B cell (primary cell): ENCODE measurements at regions not wholly inside any gene's neighbourhood (a gene's known extent, or its start where the extent isn't known, plus 50 kb on each side); places are given as distances from the start of the nearest gene placed in this dataset.

Source experiments
- ATAC-seq: fragments of 200-7000 bp; cut with Tn5 transposase; one replicate; pipeline ENCODE4 v1.10.0; 2021; ENCODE audit warnings: low read depth, mild to moderate bottlenecking, moderate number of reproducible peaks, moderate library complexity
- CTCF ChIA-PET: fragments of 350-600 bp; sonication (Branson Sonifier 250); formaldehyde crosslinking; loops from one replicate; lab custom pipeline; 2021; ENCODE audit warnings: antibody characterized with exemption, inconsistent platforms; lab: Charles Lee
- POLR2A ChIA-PET: fragments of 350-600 bp; sonication (Branson Sonifier 250); formaldehyde crosslinking; loops from one replicate; lab custom pipeline; 2021; ENCODE audit warnings: antibody characterized with exemption; lab: Charles Lee
- DNase-seq: peaks from one replicate; pipeline ENCODE4 v3.0.0; 2013
- H2AFZ ChIP-seq: 2 replicates; pipeline ENCODE4 v1.6.1; 2012; ENCODE audit warnings: mild to moderate bottlenecking, low read depth, low read length; ENCODE audit not compliant: insufficient read depth, poor library complexity, severe bottlenecking
- H3K27ac ChIP-seq, 2 donors: 1 replicate in 1 of 2; 2 replicates in 1 of 2; pipeline ENCODE4 v1.5.1; 2012 to 2013; ENCODE audit warnings: low read length in 2 of 2, mild to moderate bottlenecking in 2 of 2, moderate library complexity in 1 of 2
- H3K27me3 ChIP-seq, 4 experiments: fragments of 200-600 bp in 1 of 4; sonication (generic) in 1 of 4; replicated peaks in 1 of 4; 1 replicate in 2 of 4; 2 replicates in 2 of 4; pipeline versions ENCODE4 v1.6.1 to v1.7.0; 2013 to 2016; ENCODE audit warnings: low read length in 3 of 4, mild to moderate bottlenecking in 2 of 4, mixed read lengths in 1 of 4, moderate library complexity in 1 of 4; ENCODE audit not compliant: insufficient read depth in 4 of 4, control insufficient read depth in 3 of 4; ENCODE audit errors: control extremely low read depth in 1 of 4
- H3K36me3 ChIP-seq, 2 experiments: replicated peaks in 1 of 2; 1 replicate in 1 of 2; 2 replicates in 1 of 2; pipeline versions ENCODE4 v1.6.1 to v1.7.1; 2013; ENCODE audit warnings: low read length in 1 of 2; ENCODE audit not compliant: insufficient read depth in 2 of 2, control insufficient read depth in 1 of 2; ENCODE audit errors: control extremely low read depth in 1 of 2, extremely low read depth in 1 of 2
- H3K4me1 ChIP-seq, 2 donors: fragments of 200-600 bp in 1 of 2; sonication (generic) in 1 of 2; 1 replicate in 1 of 2; 2 replicates in 1 of 2; pipeline versions ENCODE4 v1.5.1 to v1.6.1; 2013 to 2017; ENCODE audit warnings: low read length in 2 of 2; ENCODE audit not compliant: control insufficient read depth in 2 of 2, insufficient read depth in 2 of 2
- H3K4me2 ChIP-seq: replicated peaks from 2 replicates; pipeline ENCODE3; 2012; ENCODE audit warnings: mild to moderate bottlenecking, low read depth, low read length; ENCODE audit not compliant: poor library complexity, severe bottlenecking
- H3K4me3 ChIP-seq, 5 experiments: fragments of 200-600 bp in 1 of 5; sonication (generic) in 1 of 5; 1 replicate in 3 of 5; 2 replicates in 2 of 5; pipeline versions ENCODE4 v1.5.1 to v1.7.0; 2011 to 2016; ENCODE audit warnings: low read length in 4 of 5, mild to moderate bottlenecking in 4 of 5, low read depth in 2 of 5, control low read depth in 1 of 5, moderate library complexity in 1 of 5; ENCODE audit not compliant: insufficient read depth in 1 of 5; ENCODE audit errors: control extremely low read depth in 1 of 5, extremely low read depth in 1 of 5
- H3K79me2 ChIP-seq: fragments of 200-600 bp; sonication (generic); one replicate; pipeline ENCODE4 v1.6.0; 2016; ENCODE audit warnings: low read length; ENCODE audit not compliant: control insufficient read depth, insufficient read depth
- H3K9ac ChIP-seq: fragments of 200-600 bp; sonication (generic); 2 replicates; pipeline ENCODE4 v1.6.1; 2017; ENCODE audit warnings: mild to moderate bottlenecking, low read length, moderate library complexity
- H3K9me3 ChIP-seq, 3 donors: one replicate each; pipeline versions ENCODE4 v1.6.1 to v1.7.1; 2013; ENCODE audit warnings: low read length in 2 of 3; ENCODE audit not compliant: control insufficient read depth in 2 of 3, insufficient read depth in 1 of 3; ENCODE audit errors: control extremely low read depth in 1 of 3
- H4K20me1 ChIP-seq: 2 replicates; pipeline ENCODE4 v1.6.0; 2012; ENCODE audit warnings: mild to moderate bottlenecking, low read length; ENCODE audit not compliant: insufficient read depth, control insufficient read depth, poor library complexity, severe bottlenecking
- H3K27ac Mint-ChIP-seq: one replicate; pipeline ENCODE4 v1.8.0; 2021; ENCODE audit warnings: mixed read lengths
- H3K27me3 Mint-ChIP-seq: one replicate; pipeline ENCODE4 v1.8.0; 2021; ENCODE audit warnings: mixed read lengths
- H3K4me1 Mint-ChIP-seq: one replicate; pipeline ENCODE4 v1.8.0; 2021; ENCODE audit warnings: mixed read lengths
- H3K4me3 Mint-ChIP-seq: one replicate; pipeline ENCODE4 v1.8.0; 2021; ENCODE audit warnings: mixed read lengths
- H3K9me3 Mint-ChIP-seq: one replicate; pipeline ENCODE4 v1.8.0; 2022; ENCODE audit warnings: mixed read lengths; ENCODE audit not compliant: insufficient read depth
- CTCF ChIP-seq: fragments of 200-600 bp; IDR thresholded peaks from one replicate; pipeline ENCODE4 v1.8.0; 2022; ENCODE audit warnings: antibody characterized with exemption, mild to moderate bottlenecking
- EZH2 ChIP-seq: IDR thresholded peaks from 2 replicates; pipeline ENCODE4 v1.6.1; 2012; ENCODE audit warnings: borderline replicate concordance, low read depth, mild to moderate bottlenecking, moderate library complexity, low read length; ENCODE audit not compliant: insufficient read depth, poor library complexity, severe bottlenecking
- WGBS: methylation state at CpG from one replicate; pipeline ENCODE4 v1.1.5; 2013; ENCODE audit warnings: missing lambda C conversion rate; ENCODE audit not compliant: insufficient coverage; 5-methylcytosine and 5-hydroxymethylcytosine counted together
- intact Hi-C: fragments of 100-400 bp; cut with micrococcal nuclease; formaldehyde crosslinking; loops from one replicate; pipeline ENCODE4 v1.10.0; 2022

DNA sequence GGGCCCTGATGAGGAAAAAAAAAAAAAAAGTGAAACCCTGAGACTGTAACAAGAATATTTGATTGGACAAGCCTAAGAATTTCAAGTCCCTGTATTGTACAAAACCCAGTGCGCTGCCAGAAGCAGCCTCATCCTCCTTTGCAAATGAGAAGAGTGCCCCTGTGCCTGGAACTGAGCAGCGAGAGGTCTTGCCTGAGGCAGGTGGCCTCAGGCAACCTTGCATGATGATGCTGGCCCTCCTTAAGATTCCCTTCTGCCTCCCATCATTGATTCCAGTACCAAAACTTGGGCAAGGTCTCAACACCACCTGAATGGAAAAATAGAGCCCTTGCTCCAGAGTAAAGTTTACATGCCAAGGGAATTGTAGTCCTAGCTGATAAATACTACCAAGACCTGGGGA, 129.6 kb upstream of the RAB4A start:
- Histone ChIP-seq H3K27ac (no peak overlapping the region), H3K9me3 (peaks cover 0 to 6% (median 0%) of the 10 kb centered on the region in 3 donors), H3K27me3 (peaks cover 0 to 1% (median 0%) of the 10 kb centered on the region in 4 experiments), H2AFZ (no peak overlapping the region), H3K9ac (no peak overlapping the region), H3K79me2 (no peaks in the 10 kb centered on the region), H3K4me2 (no peak overlapping the region), H3K4me3 (no peak overlapping the region), H3K36me3 (no peaks in the 10 kb centered on the region), H3K4me1 (peaks cover 24 to 33% of the 10 kb centered on the region in 2 donors), H4K20me1 (no peaks in the 10 kb centered on the region)
- intact Hi-C loops, result no loop called here
- H3K4me1 Mint-ChIP-seq, result peaks cover 36% of the 10 kb centered on the region
- DNase-seq, result no peak
- POLR2A ChIA-PET, result no interaction called here
- CTCF ChIA-PET, result no interaction called here
- ATAC-seq, result no peak
- H3K4me3 Mint-ChIP-seq, result no peak overlapping the region
- H3K27me3 Mint-ChIP-seq, result peaks cover 15% of the 10 kb centered on the region
- no peak overlapping the region for H3K27ac Mint-ChIP-seq
- WGBS, result 96% methylated on average over 2 of the region's 2 CpGs
- TF ChIP-seq EZH2, result no peak
- TF ChIP-seq CTCF, result no peak
- H3K9me3 Mint-ChIP-seq, result no peaks in the 10 kb centered on the region

DNA sequence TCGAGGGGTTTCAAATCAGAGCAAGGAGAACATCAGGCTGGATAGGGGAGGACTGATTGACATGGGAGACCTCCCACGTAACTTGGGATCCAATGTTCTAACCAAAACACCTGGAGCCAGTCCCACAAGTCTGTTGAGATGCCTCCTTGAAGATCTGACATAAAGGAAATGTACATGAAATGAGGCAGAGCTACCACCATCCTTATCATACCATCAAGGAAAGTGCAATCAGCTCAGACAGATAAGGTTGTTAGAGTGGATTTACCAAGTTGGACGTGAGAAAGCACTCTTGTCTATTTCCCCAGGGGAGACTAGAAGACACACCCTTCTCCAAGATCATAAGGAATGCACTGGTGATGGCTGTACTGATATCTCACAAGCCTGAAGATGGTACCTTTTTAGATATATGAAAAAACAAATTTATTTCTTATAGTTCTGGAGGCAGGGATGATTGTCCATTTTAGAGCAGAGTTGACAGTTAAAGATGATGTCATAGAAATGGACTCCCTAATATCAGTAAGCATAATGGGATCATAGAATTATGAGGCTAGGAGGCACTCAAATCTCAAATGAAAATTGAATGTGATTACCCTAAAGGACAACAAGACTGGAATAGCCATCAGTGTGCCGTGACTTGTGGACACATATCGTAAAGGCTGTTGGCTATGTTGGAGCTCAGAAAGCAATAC, 129.1 kb upstream of the RAB4A start:
- H3K4me3 ChIP-seq, result no peak overlapping the region
- H3K4me2 ChIP-seq, result no peak overlapping the region
- no peak overlapping the region for H3K4me3 Mint-ChIP-seq
- no peak overlapping the region for H3K27ac Mint-ChIP-seq
- no peaks in the 10 kb centered on the region for H4K20me1 ChIP-seq
- peaks cover 18% of the 10 kb centered on the region for H3K27me3 Mint-ChIP-seq
- H3K9me3 ChIP-seq, result peaks cover 0 to under 1% (median 0%) of the 10 kb centered on the region in 3 donors
- H3K79me2 ChIP-seq, result no peaks in the 10 kb centered on the region
- WGBS, result 88% methylated on average over 4 of the region's 5 CpGs
- no peak for ATAC-seq
- no peak for DNase-seq
- POLR2A ChIA-PET, result no interaction called here
- no peak overlapping the region for H3K9ac ChIP-seq
- intact Hi-C loops, result no loop called here
- no peak overlapping the region for H2AFZ ChIP-seq
- H3K36me3 ChIP-seq, result no peaks in the 10 kb centered on the region
- TF ChIP-seq EZH2 (no peak), CTCF (no peak)
- no peaks in the 10 kb centered on the region for H3K9me3 Mint-ChIP-seq
- CTCF ChIA-PET, result no interaction called here
- no peak overlapping the region for H3K27ac ChIP-seq
- H3K27me3 ChIP-seq, result peaks cover 0 to 7% (median 2%) of the 10 kb centered on the region in 4 experiments
- peaks cover 18 to 27% of the 10 kb centered on the region in 2 donors for H3K4me1 ChIP-seq
- H3K4me1 Mint-ChIP-seq, result peaks cover 30% of the 10 kb centered on the region
